B cell (primary cell): ENCODE measurements at regions not wholly inside any gene's neighbourhood (a gene's known extent, or its start where the extent isn't known, plus 50 kb on each side); places are given as distances from the start of the nearest gene placed in this dataset.

ENCODE experiments used
- ATAC-seq: fragments of 200-7000 bp; cut with Tn5 transposase; one replicate; pipeline ENCODE4 v1.10.0; 2021; ENCODE audit warnings: low read depth, mild to moderate bottlenecking, moderate number of reproducible peaks, moderate library complexity
- CTCF ChIA-PET: fragments of 350-600 bp; sonication (Branson Sonifier 250); formaldehyde crosslinking; loops from one replicate; lab custom pipeline; 2021; ENCODE audit warnings: antibody characterized with exemption, inconsistent platforms; lab: Charles Lee
- POLR2A ChIA-PET: fragments of 350-600 bp; sonication (Branson Sonifier 250); formaldehyde crosslinking; loops from one replicate; lab custom pipeline; 2021; ENCODE audit warnings: antibody characterized with exemption; lab: Charles Lee
- DNase-seq: peaks from one replicate; pipeline ENCODE4 v3.0.0; 2013
- H2AFZ ChIP-seq: 2 replicates; pipeline ENCODE4 v1.6.1; 2012; ENCODE audit warnings: mild to moderate bottlenecking, low read depth, low read length; ENCODE audit not compliant: insufficient read depth, poor library complexity, severe bottlenecking
- H3K27ac ChIP-seq, 2 donors: 1 replicate in 1 of 2; 2 replicates in 1 of 2; pipeline ENCODE4 v1.5.1; 2012 to 2013; ENCODE audit warnings: low read length in 2 of 2, mild to moderate bottlenecking in 2 of 2, moderate library complexity in 1 of 2
- H3K27me3 ChIP-seq, 4 experiments: fragments of 200-600 bp in 1 of 4; sonication (generic) in 1 of 4; replicated peaks in 1 of 4; 1 replicate in 2 of 4; 2 replicates in 2 of 4; pipeline versions ENCODE4 v1.6.1 to v1.7.0; 2013 to 2016; ENCODE audit warnings: low read length in 3 of 4, mild to moderate bottlenecking in 2 of 4, mixed read lengths in 1 of 4, moderate library complexity in 1 of 4; ENCODE audit not compliant: insufficient read depth in 4 of 4, control insufficient read depth in 3 of 4; ENCODE audit errors: control extremely low read depth in 1 of 4
- H3K36me3 ChIP-seq, 2 experiments: replicated peaks in 1 of 2; 1 replicate in 1 of 2; 2 replicates in 1 of 2; pipeline versions ENCODE4 v1.6.1 to v1.7.1; 2013; ENCODE audit warnings: low read length in 1 of 2; ENCODE audit not compliant: insufficient read depth in 2 of 2, control insufficient read depth in 1 of 2; ENCODE audit errors: control extremely low read depth in 1 of 2, extremely low read depth in 1 of 2
- H3K4me1 ChIP-seq, 2 donors: fragments of 200-600 bp in 1 of 2; sonication (generic) in 1 of 2; 1 replicate in 1 of 2; 2 replicates in 1 of 2; pipeline versions ENCODE4 v1.5.1 to v1.6.1; 2013 to 2017; ENCODE audit warnings: low read length in 2 of 2; ENCODE audit not compliant: control insufficient read depth in 2 of 2, insufficient read depth in 2 of 2
- H3K4me2 ChIP-seq: replicated peaks from 2 replicates; pipeline ENCODE3; 2012; ENCODE audit warnings: mild to moderate bottlenecking, low read depth, low read length; ENCODE audit not compliant: poor library complexity, severe bottlenecking
- H3K4me3 ChIP-seq, 5 experiments: fragments of 200-600 bp in 1 of 5; sonication (generic) in 1 of 5; 1 replicate in 3 of 5; 2 replicates in 2 of 5; pipeline versions ENCODE4 v1.5.1 to v1.7.0; 2011 to 2016; ENCODE audit warnings: low read length in 4 of 5, mild to moderate bottlenecking in 4 of 5, low read depth in 2 of 5, control low read depth in 1 of 5, moderate library complexity in 1 of 5; ENCODE audit not compliant: insufficient read depth in 1 of 5; ENCODE audit errors: control extremely low read depth in 1 of 5, extremely low read depth in 1 of 5
- H3K79me2 ChIP-seq: fragments of 200-600 bp; sonication (generic); one replicate; pipeline ENCODE4 v1.6.0; 2016; ENCODE audit warnings: low read length; ENCODE audit not compliant: control insufficient read depth, insufficient read depth
- H3K9ac ChIP-seq: fragments of 200-600 bp; sonication (generic); 2 replicates; pipeline ENCODE4 v1.6.1; 2017; ENCODE audit warnings: mild to moderate bottlenecking, low read length, moderate library complexity
- H3K9me3 ChIP-seq, 3 donors: one replicate each; pipeline versions ENCODE4 v1.6.1 to v1.7.1; 2013; ENCODE audit warnings: low read length in 2 of 3; ENCODE audit not compliant: control insufficient read depth in 2 of 3, insufficient read depth in 1 of 3; ENCODE audit errors: control extremely low read depth in 1 of 3
- H4K20me1 ChIP-seq: 2 replicates; pipeline ENCODE4 v1.6.0; 2012; ENCODE audit warnings: mild to moderate bottlenecking, low read length; ENCODE audit not compliant: insufficient read depth, control insufficient read depth, poor library complexity, severe bottlenecking
- H3K27ac Mint-ChIP-seq: one replicate; pipeline ENCODE4 v1.8.0; 2021; ENCODE audit warnings: mixed read lengths
- H3K27me3 Mint-ChIP-seq: one replicate; pipeline ENCODE4 v1.8.0; 2021; ENCODE audit warnings: mixed read lengths
- H3K4me1 Mint-ChIP-seq: one replicate; pipeline ENCODE4 v1.8.0; 2021; ENCODE audit warnings: mixed read lengths
- H3K4me3 Mint-ChIP-seq: one replicate; pipeline ENCODE4 v1.8.0; 2021; ENCODE audit warnings: mixed read lengths
- H3K9me3 Mint-ChIP-seq: one replicate; pipeline ENCODE4 v1.8.0; 2022; ENCODE audit warnings: mixed read lengths; ENCODE audit not compliant: insufficient read depth
- CTCF ChIP-seq: fragments of 200-600 bp; IDR thresholded peaks from one replicate; pipeline ENCODE4 v1.8.0; 2022; ENCODE audit warnings: antibody characterized with exemption, mild to moderate bottlenecking
- EZH2 ChIP-seq: IDR thresholded peaks from 2 replicates; pipeline ENCODE4 v1.6.1; 2012; ENCODE audit warnings: borderline replicate concordance, low read depth, mild to moderate bottlenecking, moderate library complexity, low read length; ENCODE audit not compliant: insufficient read depth, poor library complexity, severe bottlenecking
- WGBS: methylation state at CpG from one replicate; pipeline ENCODE4 v1.1.5; 2013; ENCODE audit warnings: missing lambda C conversion rate; ENCODE audit not compliant: insufficient coverage; 5-methylcytosine and 5-hydroxymethylcytosine counted together
- intact Hi-C: fragments of 100-400 bp; cut with micrococcal nuclease; formaldehyde crosslinking; loops from one replicate; pipeline ENCODE4 v1.10.0; 2022

- Histone ChIP-seq H3K4me3 (no peak overlapping the region), H3K4me2 (no peak overlapping the region), H4K20me1 (no peaks in the 10 kb centered on the region), H3K9ac (no peak overlapping the region), H3K4me1 (no peaks in the 10 kb centered on the region), H3K27me3 (peaks cover 0 to 2% (median 0%) of the 10 kb centered on the region in 4 experiments), H3K36me3 (no peaks in the 10 kb centered on the region), H3K79me2 (no peaks in the 10 kb centered on the region), H3K9me3 (peaks cover 0 to 3% (median 0%) of the 10 kb centered on the region in 3 donors), H3K27ac (no peak overlapping the region), H2AFZ (no peak overlapping the region)
- no peak for TF ChIP-seq EZH2
- TF ChIP-seq CTCF: no peak
- Mint-ChIP-seq H3K27ac (no peak overlapping the region), H3K9me3 (no peaks in the 10 kb centered on the region), H3K27me3 (no peaks in the 10 kb centered on the region), H3K4me1 (no peaks in the 10 kb centered on the region), H3K4me3 (no peak overlapping the region)
- 80% methylated on average over 7 of the region's 7 CpGs for WGBS
- intact Hi-C loops: no loop called here
- POLR2A ChIA-PET: no interaction called here
- CTCF ChIA-PET: no interaction called here
- DNase-seq: no peak
- ATAC-seq: no peak
Measured at GRCh38 chr7:69122953-69123352, 475.3 kb upstream of the AUTS2 start.

GRCh38 chr7:69126896-69127479, 471.3 kb upstream of the AUTS2 start:
- Histone ChIP-seq H3K4me2 (no peak overlapping the region), H3K27ac (no peak overlapping the region), H3K79me2 (no peaks in the 10 kb centered on the region), H4K20me1 (no peaks in the 10 kb centered on the region), H3K27me3 (peaks cover 0 to 2% (median 0%) of the 10 kb centered on the region in 4 experiments), H3K9ac (no peak overlapping the region), H3K9me3 (no peaks in the 10 kb centered on the region), H3K4me3 (no peak overlapping the region), H3K4me1 (no peaks in the 10 kb centered on the region), H2AFZ (no peak overlapping the region), H3K36me3 (no peaks in the 10 kb centered on the region)
- intact Hi-C loops: no loop called here
- DNase-seq (no peak), ATAC-seq (no peak)
- ChIA-PET CTCF (no interaction called here), POLR2A (no interaction called here)
- no peaks in the 10 kb centered on the region for H3K4me1 Mint-ChIP-seq
- TF ChIP-seq CTCF: no peak
- no peak overlapping the region for H3K27ac Mint-ChIP-seq
- no peak overlapping the region for H3K4me3 Mint-ChIP-seq
- 85% methylated on average over 4 of the region's 7 CpGs for WGBS
- no peaks in the 10 kb centered on the region for H3K27me3 Mint-ChIP-seq
- H3K9me3 Mint-ChIP-seq: no peaks in the 10 kb centered on the region
